ENCODE measurements at regions not wholly inside any gene's neighbourhood (a gene's known extent, or its start where the extent isn't known, plus 50 kb on each side); places are given as distances from the start of the nearest gene placed in this dataset.

GRCh38 chr1:215476541-215476940, 90.6 kb upstream of the KCTD3 start:
- TF ChIP-seq CTCF (IDR thresholded peaks at IDR 0.05) = no peak
- no peak for TF ChIP-seq EZH2phosphoT487 (IDR thresholded peaks at IDR 0.05)
- TF ChIP-seq EZH2 (IDR thresholded peaks at IDR 0.05) = no peak
